ENCODE measurements at regions not wholly inside any gene's neighbourhood (a gene's known extent, or its start where the extent isn't known, plus 50 kb on each side); places are given as distances from the start of the nearest gene placed in this dataset.

GRCh38 chr14:89743828-89744227, 210.7 kb downstream of the EFCAB11 start:
- no peak for DNase-seq

DNA sequence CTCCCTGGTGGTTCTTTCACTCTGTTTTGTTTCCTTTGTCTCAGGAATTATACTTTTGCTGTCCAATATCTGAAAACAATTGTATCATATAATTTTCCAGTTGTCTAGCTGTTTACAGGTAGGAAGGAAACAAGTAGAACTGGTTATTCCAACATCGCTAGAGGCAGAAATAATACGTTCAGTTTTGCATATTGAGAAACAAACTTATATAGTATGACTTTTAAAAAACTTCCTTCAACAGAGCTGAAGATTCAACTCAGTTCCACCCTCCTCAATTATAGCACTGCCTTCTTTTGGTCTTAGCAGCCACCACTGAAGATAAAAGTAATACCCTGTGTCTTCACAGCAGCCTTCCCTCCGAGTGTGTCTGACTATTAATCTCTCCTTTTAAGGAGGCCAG, 214.3 kb downstream of the EFCAB11 start:
- DNase-seq, result no peak

DNA sequence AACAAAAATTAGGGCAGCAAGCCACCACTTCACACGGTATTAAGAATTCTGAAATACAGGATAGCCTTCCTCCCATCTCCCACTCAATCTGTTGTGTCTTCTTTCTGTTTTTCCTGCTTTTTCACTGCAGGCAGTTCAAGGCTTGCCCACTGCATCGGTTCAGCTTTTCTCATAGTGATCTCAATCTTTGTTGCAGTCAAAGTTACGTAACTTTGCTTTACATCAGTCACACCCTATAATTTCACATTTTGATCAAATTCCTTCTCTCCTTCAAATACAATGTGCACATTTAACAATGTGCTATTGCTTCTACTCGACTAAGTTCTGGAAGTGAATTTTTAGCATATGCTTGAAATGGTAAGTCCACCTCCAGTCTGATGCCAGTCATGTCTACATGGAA, 217.6 kb downstream of the EFCAB11 start:
- no peak for DNase-seq

DNA sequence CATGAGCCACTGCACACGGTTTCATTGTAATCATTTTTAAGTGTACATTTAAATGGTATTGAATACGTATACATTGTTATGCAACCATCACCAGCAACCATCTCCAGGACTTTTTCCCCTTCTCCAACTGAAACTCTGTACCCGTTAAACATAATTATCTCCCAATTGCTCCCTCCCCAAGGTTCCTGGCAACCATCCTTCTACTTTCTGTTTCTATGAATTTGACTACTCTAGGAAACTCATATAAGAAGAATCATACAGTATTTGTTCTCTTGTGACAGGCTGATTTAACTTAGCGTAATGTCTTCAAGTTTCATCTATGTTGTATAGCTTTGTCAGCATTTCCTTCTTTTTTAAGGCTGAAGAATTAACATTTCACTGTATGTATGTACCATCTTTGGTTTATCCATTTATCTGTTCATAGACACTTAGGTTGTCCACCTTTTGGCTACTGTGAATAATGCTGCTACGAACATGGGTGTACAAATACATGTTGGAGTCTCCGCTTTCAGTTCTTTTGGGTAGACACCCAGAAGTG, 223.1 kb downstream of the EFCAB11 start:
- no peak for DNase-seq

GRCh38 chr14:89730687-89731086, 223.8 kb downstream of the EFCAB11 start:
- no peak for DNase-seq

GRCh38 chr14:89728964-89729363, 225.6 kb downstream of the EFCAB11 start:
- no peak for DNase-seq

GRCh38 chr14:89726226-89726625, 228.3 kb downstream of the EFCAB11 start:
- DNase-seq, result peak; percentile 72

- DNase-seq, result no peak
These were observed 229.9 kb downstream of the EFCAB11 start for GRCh38 chr14:89724628-89724960.

DNA sequence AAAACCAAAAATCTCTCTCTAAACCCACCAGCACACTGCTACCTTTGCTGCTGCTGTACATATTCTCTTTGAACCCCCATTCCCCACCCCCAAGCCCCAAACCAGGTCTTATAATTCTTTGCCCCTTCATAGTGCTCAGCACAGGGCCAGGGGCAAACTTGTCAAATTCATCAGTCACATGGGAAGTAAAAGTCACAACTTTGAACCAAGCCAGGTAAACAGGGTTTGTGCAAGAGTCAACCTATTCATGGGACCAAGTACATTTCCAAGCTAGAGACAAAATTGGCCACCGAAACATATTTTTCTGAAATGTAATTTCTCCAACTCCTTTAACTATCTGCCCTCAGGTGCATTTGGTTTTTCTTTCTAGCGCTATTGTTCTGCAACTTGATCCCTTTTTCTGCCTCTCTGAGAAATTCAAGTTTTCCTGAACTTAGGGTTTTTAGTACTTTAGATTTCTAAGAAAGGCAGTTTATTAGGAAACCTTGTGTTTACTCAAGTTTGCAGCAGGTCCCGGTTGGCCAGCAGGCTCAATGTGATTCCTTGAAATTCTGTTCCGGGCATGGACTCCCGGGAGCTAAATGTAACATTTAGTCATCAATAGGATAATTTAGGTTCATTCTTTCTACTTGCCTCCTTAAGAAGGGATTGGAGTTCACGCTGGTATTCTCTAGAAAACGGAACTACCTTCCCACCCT, 230.5 kb downstream of the EFCAB11 start:
- no peak for DNase-seq

GRCh38 chr14:89721956-89722355, 232.6 kb downstream of the EFCAB11 start:
- no peak for DNase-seq

DNA sequence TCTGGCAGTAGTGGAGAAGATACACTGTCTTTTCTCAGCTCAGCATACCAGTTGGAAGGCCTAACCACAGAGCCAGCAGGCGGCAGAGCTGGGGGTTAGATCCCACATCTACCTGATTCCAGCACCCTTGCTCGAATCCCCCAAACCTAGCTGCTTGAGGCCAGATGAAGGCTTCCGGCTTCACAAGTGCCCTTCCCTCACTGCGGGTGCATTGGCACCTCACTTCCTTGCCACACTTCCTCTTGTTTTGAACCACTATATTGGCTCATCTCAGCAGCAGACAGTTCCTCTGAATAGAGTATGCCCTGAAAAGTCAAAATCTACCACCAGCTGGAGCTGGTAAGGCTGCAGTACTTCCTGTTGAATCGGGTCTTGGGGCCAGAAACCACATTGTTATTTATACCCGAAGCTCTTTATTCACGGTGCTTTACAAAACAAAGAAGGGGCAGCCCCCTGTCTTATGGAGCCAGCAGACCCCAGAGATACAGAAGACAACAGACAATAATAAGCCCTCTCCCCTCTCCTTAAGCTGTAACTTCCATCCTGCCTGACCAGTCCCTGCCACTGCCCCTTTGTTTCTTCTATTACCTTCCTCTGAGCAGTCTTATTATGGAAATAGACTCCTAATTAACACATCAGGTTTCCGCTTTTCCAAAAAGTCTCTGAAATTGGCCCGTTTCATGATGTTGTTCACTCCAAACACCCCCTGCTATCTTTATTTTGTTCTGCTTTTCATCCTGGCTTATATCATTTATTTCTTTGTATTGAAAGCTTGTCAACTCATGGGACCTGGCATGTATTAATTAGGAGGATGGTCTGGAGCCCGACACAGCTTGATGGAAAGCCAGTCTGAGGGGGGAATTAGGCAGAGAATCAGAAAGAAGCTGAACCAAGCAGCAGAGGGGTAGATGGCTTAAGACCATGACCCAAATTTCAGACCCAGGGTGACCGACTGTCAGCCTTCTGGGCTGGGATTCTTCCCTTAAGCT, 233.5 kb downstream of the EFCAB11 start:
- peak; percentile 71 for DNase-seq

DNA sequence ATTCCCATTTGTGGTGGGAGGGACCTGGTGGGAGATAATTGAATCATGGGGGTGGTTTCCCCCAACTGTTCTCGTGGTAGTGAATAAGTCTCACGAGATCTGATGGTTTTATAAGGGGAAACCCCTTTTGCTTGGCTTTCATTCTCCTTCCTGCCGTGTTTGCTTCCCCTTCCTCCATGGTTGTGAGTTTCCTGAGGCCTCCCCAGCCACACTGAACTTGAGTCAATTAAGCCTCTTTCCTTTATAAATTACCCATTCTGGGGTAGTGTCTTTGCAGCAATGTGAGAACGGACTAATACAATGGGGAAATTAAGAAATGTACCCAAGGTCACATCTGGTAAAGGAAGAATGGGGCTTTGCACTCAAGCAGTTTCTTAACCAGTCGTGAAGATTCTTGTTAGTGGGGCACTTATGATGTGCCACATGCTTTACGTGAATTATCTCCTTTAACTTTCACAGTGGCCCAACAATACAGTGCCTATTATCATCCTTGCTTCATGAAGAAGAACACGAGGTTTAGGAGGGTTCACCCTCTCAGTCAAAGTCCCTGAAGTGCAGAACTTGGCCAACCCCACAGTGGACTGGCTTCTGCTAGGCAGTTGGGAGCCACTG, 234.3 kb downstream of the EFCAB11 start:
- DNase-seq, result no peak

- DNase-seq, result no peak
These were observed 235.0 kb downstream of the EFCAB11 start for GRCh38 chr14:89719366-89720075.

DNA sequence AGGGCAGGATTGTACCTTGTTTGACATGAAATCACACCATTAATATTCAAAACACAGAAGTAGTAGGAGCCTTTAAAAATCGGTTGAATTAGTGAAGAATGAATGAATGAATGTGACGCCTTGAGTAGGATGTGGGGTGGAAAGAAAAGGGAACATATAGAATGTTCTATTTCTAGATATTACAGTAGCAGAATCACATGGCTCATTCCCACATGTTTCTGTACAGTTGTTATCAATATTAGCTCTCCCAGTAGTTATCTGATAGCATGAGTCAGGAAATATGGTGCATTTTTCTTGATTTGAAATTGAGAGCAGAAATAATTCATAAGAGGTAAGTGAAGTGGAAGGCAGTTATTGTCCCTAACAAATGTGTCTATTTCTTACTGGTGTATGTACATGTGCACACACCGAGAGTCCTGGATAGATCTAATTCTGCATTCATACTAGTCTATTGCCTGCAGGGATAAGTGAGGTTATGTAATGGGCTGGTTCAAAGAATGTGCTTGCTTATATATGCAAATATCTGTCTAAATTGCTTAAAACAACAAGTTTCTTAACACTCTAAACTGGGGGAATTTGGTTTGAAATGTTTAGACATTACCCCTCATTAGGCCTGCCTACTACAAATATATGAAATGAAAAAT, 245.4 kb downstream of the EFCAB11 start:
- no peak for DNase-seq

DNA sequence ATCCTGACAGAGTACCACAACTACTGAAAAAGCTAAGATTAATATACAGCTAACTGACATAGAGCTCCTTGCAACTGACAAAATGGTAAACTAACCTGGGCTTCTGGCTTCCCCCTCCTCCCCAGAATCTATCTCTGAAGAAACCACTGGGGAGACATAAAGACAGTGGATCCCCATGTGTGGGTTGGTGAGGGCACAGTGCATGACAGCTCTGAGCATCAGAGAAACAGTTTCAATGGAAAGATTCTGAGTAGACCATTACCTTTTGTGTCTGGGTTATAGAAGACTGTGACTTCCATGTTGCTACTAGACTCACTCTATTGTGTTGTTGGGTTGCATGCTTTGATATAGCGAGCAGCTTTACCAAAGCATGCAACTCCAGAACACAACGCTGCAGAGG, 247.4 kb downstream of the EFCAB11 start:
- no peak for DNase-seq

GRCh38 chr14:89702876-89703200, 251.7 kb downstream of the EFCAB11 start:
- no peak for DNase-seq

DNA sequence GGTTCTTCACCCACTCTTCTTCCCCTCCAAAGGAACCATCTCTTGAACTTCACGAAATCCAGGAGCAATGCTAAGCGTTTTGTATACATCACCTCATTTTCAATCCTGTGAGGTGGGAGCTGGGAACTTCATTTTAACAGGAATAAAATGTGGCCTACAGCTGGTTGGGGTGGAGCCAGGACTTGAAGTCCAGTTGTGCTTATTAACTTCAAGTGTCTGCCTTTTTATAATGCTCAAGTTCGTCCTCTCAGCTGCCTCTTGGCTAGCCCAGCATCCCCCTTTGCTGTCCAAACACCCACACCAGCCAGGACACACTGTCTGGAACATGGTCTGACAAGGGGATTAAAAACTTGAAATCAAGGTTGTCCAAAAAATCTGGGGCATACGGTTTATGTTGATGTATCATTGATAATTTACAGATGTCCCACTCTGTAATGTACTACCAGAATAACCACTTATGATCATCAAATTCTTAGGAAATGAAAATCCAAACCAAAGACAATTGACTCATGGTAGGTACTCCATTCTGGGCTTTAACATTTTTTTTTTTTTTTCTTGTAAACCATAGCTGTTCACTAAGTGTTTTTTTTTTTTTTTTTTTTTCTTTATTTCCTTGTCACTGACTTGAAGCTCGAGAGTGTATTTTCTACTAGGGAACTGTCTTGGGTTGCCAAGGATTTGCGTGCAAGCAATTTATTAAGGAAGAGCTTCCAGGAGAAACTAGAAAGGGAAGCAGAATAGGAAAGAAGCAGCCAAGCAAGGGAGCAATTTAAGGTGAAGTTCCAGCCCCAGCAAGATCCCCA, 252.3 kb downstream of the EFCAB11 start:
- no peak for DNase-seq

GRCh38 chr14:89701211-89702043, 253.1 kb downstream of the EFCAB11 start:
- peak; percentile 87 for DNase-seq

DNA sequence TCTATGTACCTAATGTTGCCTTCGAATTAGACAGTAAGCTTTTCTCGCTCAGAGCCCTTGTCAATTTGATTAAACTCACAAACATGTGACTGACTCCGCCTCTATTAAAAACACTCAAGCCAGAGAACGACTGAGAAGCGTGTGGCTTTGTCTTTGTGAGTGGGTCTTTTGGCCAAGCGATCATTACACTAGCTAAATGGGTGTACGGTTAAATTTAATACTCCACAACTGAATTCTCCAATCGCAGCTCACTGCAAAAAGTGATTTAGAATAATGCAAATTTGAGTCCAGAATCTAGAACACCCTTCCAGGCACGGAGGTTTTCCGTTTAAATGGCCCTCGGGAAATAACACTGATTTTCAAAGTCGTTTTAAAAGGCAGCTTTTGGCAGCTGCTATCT, 253.7 kb downstream of the EFCAB11 start:
- DNase-seq, result no peak

DNA sequence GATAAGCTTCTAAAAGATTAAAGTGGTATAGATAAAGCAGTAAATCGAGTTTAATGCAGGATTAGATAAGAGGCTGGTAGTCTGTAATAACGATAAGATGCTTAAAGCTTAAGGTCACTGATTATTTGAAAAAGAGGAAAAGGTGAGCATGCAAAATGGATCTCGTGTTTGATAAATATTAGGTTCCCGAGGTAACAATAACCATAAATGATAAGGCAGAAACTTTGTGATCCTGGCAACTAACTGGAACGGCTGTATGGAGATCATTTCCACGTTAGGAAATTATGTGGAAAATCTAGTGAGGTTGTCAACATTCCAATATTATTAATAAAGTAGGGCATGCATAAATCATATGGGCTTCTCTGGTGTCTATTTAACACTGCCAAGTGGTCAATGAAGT, 255.5 kb downstream of the EFCAB11 start:
- no peak for DNase-seq
